ENCODE measurements at regions not wholly inside any gene's neighbourhood (a gene's known extent, or its start where the extent isn't known, plus 50 kb on each side); places are given as distances from the start of the nearest gene placed in this dataset.
A peak's percentile ranks its signal among the peaks of the same experiment; 100 is the strongest.

- no peak for DNase-seq (ENCODE audit: low spot score)
Observed at GRCh38 chr14:85974602-85975001, 444.7 kb downstream of the FLRT2 start.

DNA sequence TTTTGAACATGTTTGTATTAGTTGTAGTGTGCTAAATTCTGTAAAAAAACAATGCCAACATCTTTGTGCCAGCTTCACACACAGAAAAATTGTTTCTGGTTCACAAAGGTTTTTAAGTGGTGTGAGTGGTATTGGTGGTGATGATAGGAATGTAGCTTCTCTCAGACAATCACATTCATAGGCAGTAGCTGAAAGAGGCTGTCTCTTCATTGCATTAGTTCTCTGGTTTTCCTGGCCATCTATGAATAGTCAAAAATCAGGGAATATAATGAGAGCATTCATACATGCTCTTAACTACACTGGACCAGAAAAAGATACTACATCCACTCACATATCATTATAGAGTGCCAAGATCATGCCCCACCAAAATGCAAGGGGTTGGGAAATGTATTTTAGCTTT, 433.5 kb downstream of the FLRT2 start:
- no peak for DNase-seq (ENCODE audit: low spot score)

DNA sequence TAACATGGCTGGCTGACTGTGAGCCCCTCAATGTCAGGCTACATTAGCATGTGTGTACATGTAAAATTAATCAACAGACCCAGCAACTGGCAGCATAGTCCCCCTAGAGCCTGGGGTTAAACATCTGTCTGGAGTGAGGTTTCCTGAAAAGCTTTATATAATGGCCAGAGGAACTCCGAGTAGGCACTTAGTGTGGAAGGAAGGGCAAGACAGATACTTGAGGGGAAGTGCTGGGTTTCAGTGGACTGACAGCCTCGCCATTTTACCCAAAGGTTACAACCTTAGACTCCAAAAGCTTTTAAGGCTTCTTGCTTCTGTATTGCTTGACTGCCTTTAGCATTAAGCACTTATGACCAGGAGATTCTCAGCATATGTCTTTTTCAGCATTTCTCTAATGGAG, 430.8 kb downstream of the FLRT2 start:
- no peak for DNase-seq (ENCODE audit: low spot score)

- DNase-seq (ENCODE audit: low spot score) = no peak
Observed at GRCh38 chr14:85959063-85959462, 429.1 kb downstream of the FLRT2 start.

DNA sequence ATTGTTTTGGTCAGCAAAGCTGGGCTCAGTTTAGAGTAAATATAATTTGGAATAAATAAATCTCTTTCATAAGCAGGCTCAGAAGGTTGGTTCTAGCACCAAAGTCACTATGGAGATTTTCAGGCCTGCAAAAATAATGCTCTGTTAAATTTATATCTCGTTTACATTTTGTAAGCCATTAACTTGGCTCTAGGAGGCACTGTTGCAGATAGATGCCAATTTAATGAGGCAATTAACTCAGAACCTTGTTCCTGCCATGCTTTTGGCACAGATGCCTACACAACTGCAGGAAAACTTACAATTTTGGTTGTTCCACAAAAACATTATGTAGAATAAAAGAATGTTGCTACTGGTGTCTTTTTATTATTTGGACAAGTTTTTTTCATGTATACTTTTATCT, 428.1 kb downstream of the FLRT2 start:
- no peak for DNase-seq (ENCODE audit: low spot score)

DNA sequence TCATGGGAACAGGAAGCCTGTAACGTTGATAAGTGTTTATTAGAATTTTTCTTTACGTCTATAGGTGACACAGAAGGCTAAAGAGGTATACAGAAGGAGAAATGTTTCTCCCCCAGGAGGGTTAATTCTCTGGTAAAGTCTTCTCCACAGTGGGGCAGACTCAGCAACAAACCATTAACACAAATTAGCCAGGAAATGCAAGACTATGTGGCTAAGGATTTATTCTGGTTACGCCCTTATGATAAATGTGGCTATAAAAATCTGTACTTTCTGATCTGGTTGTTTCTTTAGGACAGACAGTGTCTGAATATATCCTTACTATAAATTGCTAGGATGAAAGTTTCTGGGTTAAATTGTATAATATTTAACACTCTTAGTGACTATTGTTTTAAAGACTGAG, 423.3 kb downstream of the FLRT2 start:
- DNase-seq (ENCODE audit: low spot score) = no peak

- DNase-seq (ENCODE audit: low spot score) = peak; percentile 21
Observed at GRCh38 chr14:85948153-85948552, 418.2 kb downstream of the FLRT2 start.

DNA sequence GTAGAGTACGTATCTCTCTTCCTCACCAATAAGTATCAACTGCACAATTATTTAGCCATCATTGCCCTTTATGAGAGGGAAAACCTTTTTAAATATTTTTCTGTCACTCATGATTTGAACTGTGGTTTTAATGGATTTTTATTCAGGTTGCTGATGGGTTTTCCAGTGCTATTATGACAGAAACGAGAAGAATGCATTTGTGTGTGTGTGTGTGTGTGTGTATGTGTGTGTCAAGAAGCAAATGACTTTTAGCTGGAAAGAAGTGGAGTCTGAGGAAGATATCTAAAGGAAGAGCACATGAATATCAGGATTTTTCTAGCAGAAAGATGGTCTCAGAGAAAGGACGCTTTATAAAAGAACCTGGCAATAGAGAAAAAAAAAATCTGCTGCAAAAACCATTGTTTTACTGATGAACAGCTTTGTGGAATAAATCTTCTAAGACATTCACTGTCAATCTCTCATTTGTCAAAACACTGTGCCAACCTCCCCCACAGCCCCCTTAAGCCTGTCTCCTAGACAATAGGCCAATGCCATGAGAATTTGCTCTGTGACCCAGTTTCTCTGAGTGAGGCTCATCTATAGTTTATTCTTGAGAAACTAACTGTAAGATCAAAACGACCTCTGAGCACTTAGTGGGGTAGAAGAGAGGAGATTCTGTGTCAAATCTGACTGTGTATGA, 417.7 kb downstream of the FLRT2 start:
- DNase-seq (ENCODE audit: low spot score) = no peak

GRCh38 chr14:85943192-85943591, 413.2 kb downstream of the FLRT2 start:
- DNase-seq (ENCODE audit: low spot score) = no peak

DNA sequence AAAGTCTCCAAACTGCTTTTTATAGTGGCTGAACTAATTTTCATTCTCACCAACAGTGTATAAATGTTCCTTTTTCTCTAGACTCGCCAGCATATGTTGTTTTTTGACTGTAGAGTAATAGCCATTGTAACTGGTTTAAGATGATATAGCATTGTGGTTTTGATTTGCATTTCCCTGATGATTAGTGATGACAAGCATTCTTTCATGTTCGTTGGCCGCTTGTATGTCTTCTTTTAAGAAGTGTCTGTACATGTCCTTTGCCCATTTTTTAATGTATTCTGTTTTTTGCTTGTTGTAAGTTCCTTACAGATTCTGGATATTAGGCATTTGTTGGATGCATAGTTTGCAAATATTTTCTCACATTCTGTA, 404.9 kb downstream of the FLRT2 start:
- DNase-seq (ENCODE audit: low spot score) = no peak

DNA sequence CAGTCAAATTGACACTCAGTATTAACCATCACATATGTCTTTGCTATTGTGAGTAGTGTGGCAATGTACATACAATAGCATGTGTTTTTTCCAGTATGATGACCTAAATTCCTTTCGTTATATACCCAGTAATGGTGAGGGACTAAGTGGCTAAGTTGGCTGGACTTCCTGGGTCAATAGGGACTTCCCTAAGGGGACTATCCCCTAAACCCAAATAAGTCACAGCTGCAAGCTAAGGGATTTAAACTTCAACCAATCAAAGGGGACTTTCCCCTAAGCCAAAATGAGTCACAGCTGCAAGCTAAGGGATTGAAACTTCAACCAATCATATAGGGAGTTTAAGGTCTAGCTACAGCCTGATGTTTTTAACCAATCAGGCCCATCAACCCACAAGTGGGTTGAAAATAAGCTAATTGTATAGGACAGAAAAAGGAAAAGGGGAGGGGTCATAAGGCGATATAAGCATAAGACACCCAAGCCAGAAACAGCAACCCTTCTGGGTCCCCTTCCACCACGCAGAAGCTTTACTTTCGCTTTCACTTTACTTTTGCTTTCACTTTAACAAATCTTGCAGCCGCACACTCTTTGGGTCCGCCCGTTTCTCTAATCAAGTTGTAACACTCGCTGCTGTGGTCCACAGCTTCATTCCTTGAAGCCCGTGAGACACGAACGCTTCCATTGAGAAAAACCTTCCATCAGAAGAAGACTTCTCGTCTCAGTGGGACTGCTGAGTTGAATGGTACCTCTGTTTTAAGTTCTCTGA, 404.4 kb downstream of the FLRT2 start:
- peak; percentile 28 for DNase-seq (ENCODE audit: low spot score)

- peak; percentile 61 for DNase-seq (ENCODE audit: low spot score)
Observed at GRCh38 chr14:85921241-85921640, 391.3 kb downstream of the FLRT2 start.

- DNase-seq (ENCODE audit: low spot score) = peak; percentile 53
Observed at GRCh38 chr14:85917716-85918115, 387.8 kb downstream of the FLRT2 start.

- DNase-seq (ENCODE audit: low spot score) = no peak
Observed at GRCh38 chr14:85915711-85916110, 385.8 kb downstream of the FLRT2 start.

GRCh38 chr14:85912141-85912540, 382.2 kb downstream of the FLRT2 start:
- DNase-seq (ENCODE audit: low spot score) = no peak

GRCh38 chr14:85911044-85911443, 381.1 kb downstream of the FLRT2 start:
- no peak for DNase-seq (ENCODE audit: low spot score)

- DNase-seq (ENCODE audit: low spot score) = no peak
Observed at GRCh38 chr14:85909581-85909980, 379.6 kb downstream of the FLRT2 start.

DNA sequence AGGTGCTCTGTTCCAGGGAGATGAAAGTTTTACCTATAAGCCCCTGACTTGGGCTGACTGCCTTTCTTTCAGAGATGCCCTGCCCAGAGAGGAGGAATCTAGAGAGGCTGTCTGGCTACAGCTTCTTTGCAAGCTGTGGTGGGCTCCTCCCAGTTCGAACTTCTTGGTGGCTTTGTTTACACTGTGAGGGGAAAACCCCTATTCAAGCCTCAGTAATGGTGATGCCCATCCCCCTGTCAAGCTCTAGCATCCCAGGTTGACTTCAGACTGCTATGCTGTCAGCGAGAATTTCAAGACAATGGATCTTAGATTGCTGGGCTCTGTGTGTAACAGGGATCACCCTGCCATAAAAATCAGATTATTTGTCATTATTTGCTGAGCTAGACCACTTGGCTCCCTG, 377.6 kb downstream of the FLRT2 start:
- no peak for DNase-seq (ENCODE audit: low spot score)

GRCh38 chr14:85897808-85898207, 367.9 kb downstream of the FLRT2 start:
- no peak for DNase-seq (ENCODE audit: low spot score)

DNA sequence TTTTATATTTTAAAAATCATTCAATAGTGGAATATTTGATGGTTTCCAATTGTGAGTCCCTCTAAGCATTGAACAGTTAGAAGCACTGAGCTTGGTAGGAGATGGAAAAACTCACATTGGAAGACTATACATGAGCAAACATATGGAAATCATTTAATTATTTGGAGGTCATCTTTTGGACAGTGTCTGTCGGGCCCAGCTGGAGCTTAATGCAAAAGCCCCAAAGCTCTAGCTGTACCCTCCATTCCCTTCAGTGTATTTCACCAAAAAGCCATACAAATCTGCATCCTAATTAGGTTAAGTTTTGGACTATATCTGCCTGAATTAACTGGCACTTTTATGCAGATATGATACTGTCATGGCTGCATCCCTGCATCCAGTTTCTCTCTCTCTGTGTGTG, 365.7 kb downstream of the FLRT2 start:
- no peak for DNase-seq (ENCODE audit: low spot score)

- no peak for DNase-seq (ENCODE audit: low spot score)
Observed at GRCh38 chr14:85892251-85892650, 362.3 kb downstream of the FLRT2 start.

DNA sequence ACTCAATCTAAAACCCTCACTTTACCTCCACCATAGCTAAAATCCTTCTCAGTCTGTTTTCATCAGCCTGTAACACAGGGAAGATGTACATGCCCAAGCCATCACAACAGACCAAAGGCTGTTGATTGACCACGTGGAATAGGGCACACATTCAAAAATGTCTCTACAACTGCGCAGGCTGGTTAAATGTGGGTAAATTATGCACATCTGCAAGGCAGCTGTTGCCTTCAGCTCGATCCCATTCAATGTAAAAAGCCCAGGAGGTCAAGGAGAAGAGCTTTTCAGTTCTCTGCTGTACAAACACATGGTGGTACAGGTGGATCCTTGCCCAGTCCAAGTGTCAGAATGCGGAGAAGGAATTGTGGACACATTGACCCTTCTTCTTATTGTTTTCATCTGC, 354.0 kb downstream of the FLRT2 start:
- no peak for DNase-seq (ENCODE audit: low spot score)

DNA sequence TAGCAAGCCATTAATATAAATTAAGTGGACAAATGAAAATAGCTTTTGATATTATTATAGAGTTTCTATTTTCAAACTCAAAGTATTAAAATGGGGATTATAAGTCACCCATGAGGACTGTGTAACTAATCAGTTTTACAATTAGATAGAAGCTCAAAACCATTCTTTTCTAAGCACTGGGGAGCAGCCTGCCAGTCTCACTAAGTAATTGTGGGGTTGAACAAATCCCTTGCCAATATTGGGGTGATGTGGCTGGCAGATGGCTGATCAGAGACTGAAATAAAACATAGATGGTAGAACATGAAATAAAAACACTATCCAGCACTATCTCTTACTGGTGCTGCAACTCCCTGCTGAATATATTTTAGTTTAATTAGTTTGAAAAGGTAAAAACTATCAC, 353.2 kb downstream of the FLRT2 start:
- peak; percentile 46 for DNase-seq (ENCODE audit: low spot score)

GRCh38 chr14:85881935-85882334, 352.0 kb downstream of the FLRT2 start:
- DNase-seq (ENCODE audit: low spot score) = peak; percentile 47

All from Ammon's horn (tissue), 1 donor.